ENCODE measurements at regions not wholly inside any gene's neighbourhood (a gene's known extent, or its start where the extent isn't known, plus 50 kb on each side); places are given as distances from the start of the nearest gene placed in this dataset. TPM values are rescaled to one million over a fixed set of nuclear protein-coding genes. Genes with fewer than 3 reads are reported as not detected.

DNA sequence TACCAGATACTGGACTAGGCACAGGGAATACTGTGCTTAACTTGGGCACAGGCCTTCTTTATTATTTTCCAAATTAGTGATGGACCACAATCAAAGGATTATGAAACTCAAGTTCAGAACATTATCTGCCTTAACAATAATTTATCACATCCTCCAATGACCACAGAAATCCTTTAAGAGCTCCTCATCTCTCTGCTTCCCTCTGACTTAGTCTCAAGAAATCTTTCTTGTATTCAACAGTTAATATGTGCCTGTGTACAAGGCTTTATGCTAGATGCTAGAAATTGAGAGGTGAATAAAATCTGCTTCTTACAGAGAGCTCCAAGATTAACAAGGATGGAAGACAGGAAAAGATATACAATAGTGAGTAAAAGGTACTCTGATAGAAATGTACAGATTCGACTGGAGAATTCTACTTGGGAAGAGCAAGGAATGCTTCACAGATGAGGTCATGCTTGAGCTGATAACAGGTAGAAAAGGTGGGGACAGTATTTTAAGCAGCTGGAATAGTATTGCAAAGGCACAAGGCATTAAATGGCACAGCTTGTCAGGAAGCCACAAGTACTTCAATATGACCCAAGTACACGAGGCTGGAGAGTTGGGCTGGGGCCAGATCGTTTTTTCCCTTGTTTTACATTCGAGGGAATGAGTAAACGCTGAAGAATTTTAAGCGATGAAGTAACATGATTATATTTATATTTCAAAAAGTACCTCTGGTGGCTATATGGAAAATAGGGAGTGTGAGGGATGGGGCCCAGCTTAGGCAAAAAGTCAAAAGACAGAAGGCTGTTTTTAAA is 55.1 kb upstream of the ARID2 start:
- DNase-seq (peak; percentile 79 to 89 (median 81)), ATAC-seq (ENCODE audit: insufficient read depth, low FRiP score) (peak; percentile 68)
- H3K27me3 ChIP-seq (ENCODE audit: control insufficient read depth in 3 of 3, insufficient read depth in 3 of 3, low read length in 2 of 3) = no peaks in the 10 kb centered on the region
- H3K36me3 ChIP-seq (ENCODE audit: control insufficient read depth in 4 of 4, insufficient read depth in 4 of 4, low read length in 4 of 4) = no peaks in the 10 kb centered on the region
- H3K4me3 ChIP-seq = no peak overlapping the region
- WGBS, 2 donors = 39 to 60% methylated on average over 6 of the region's 6 CpGs
- TF ChIP-seq, protein P1, sequence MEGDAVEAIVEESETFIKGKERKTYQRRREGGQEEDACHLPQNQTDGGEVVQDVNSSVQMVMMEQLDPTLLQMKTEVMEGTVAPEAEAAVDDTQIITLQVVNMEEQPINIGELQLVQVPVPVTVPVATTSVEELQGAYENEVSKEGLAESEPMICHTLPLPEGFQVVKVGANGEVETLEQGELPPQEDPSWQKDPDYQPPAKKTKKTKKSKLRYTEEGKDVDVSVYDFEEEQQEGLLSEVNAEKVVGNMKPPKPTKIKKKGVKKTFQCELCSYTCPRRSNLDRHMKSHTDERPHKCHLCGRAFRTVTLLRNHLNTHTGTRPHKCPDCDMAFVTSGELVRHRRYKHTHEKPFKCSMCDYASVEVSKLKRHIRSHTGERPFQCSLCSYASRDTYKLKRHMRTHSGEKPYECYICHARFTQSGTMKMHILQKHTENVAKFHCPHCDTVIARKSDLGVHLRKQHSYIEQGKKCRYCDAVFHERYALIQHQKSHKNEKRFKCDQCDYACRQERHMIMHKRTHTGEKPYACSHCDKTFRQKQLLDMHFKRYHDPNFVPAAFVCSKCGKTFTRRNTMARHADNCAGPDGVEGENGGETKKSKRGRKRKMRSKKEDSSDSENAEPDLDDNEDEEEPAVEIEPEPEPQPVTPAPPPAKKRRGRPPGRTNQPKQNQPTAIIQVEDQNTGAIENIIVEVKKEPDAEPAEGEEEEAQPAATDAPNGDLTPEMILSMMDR (IDR thresholded peaks at IDR 0.05; ENCODE audit: control extremely low read depth, extremely low read depth) = no peak
- H3K27ac ChIP-seq (ENCODE audit: low read depth in 1 of 2, low read length in 1 of 2) = peak overlapping the region in 1 of 2 donors; percentile 64
- H3K9me3 ChIP-seq (ENCODE audit: control insufficient read depth in 4 of 4, insufficient read depth in 3 of 4, low read length in 3 of 4) = no peaks in the 10 kb centered on the region
- no peak overlapping the region for H3K9ac ChIP-seq (ENCODE audit: insufficient read depth in 1 of 2, low read length in 2 of 2)
- H3K4me1 ChIP-seq (ENCODE audit: control insufficient read depth in 5 of 5, insufficient read depth in 5 of 5, low read length in 5 of 5) = peaks cover 0 to 10% (median 0%) of the 10 kb centered on the region in 5 donors

DNA sequence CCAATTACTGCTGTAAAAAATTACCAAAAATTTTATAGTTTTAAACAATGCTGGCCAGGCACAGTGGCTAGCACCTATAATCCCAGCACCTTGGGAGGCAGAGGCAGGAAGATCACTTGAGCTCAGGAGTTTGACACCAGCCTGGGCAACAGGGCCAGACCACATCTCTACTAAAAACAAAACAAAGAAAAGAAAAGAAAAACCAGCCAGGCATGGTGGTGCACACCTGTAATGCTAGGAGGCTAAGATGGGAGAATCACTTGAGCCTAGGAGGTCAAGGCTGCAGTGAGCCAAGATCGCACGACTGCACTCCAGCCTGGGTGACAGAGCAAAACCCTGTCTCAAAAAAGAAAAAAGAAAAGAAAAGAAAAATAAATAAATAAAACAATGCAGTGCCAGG is 54.0 kb upstream of the ARID2 start:
- ATAC-seq (ENCODE audit: insufficient read depth, low FRiP score) = no peak

More for the DNA sequence above, 54.0 kb upstream of the ARID2 start:
- no peak overlapping the region for H3K4me3 ChIP-seq
- DNase-seq = no peak
- H3K9me3 ChIP-seq (ENCODE audit: control insufficient read depth in 4 of 4, insufficient read depth in 3 of 4, low read length in 3 of 4) = no peaks in the 10 kb centered on the region
- no peaks in the 10 kb centered on the region for H3K27me3 ChIP-seq (ENCODE audit: control insufficient read depth in 3 of 3, insufficient read depth in 3 of 3, low read length in 2 of 3)
- no peaks in the 10 kb centered on the region for H3K36me3 ChIP-seq (ENCODE audit: control insufficient read depth in 4 of 4, insufficient read depth in 4 of 4, low read length in 4 of 4)
- H3K4me1 ChIP-seq (ENCODE audit: control insufficient read depth in 5 of 5, insufficient read depth in 5 of 5, low read length in 5 of 5) = peaks cover 0 to 10% (median 0%) of the 10 kb centered on the region in 5 donors
- H3K9ac ChIP-seq (ENCODE audit: insufficient read depth in 1 of 2, low read length in 2 of 2) = no peak overlapping the region
- no peak overlapping the region for H3K27ac ChIP-seq (ENCODE audit: low read depth in 1 of 2, low read length in 1 of 2)
- 93 to 96% methylated on average over 2 of the region's 2 CpGs for WGBS, 2 donors
- TF ChIP-seq, protein P1 (IDR thresholded peaks at IDR 0.05; ENCODE audit: control extremely low read depth, extremely low read depth) = no peak

Small RNAs in the stretch of these regions (small RNA-seq; reads per million reads assigned to genes)
- not detected for gene RF00026 (ENCODE audit: low replicate concordance)
